Cardiac muscle cell (in vitro differentiated cells and primary cell): ENCODE measurements at regions not wholly inside any gene's neighbourhood (a gene's known extent, or its start where the extent isn't known, plus 50 kb on each side); places are given as distances from the start of the nearest gene placed in this dataset.

Experiments used
- DNase-seq, 2 donors: peaks; one replicate each; pipeline versions ENCODE4 v3.0.0 to v3.0.0-alpha.2; 2010 to 2017; ENCODE audit warnings: low read depth in 1 of 2, low spot score in 1 of 2
- H3K27ac ChIP-seq: fragments of 200-600 bp; sonication (generic); 2 replicates; pipeline ENCODE4 v1.5.1; 2016
- H3K27me3 ChIP-seq: fragments of 200-600 bp; sonication (generic); 2 replicates; pipeline ENCODE4 v1.6.0; 2016; ENCODE audit warnings: control low read depth
- H3K36me3 ChIP-seq: fragments of 200-600 bp; sonication (generic); 2 replicates; pipeline ENCODE4 v1.5.1; 2016; ENCODE audit warnings: control low read depth
- H3K4me1 ChIP-seq: fragments of 200-600 bp; sonication (generic); 2 replicates; pipeline ENCODE4 v1.8.1; 2017; ENCODE audit warnings: low read depth, mild to moderate bottlenecking, mixed run types
- H3K4me3 ChIP-seq: fragments of 200-600 bp; sonication (generic); 2 replicates; pipeline ENCODE4 v1.5.1; 2016; ENCODE audit warnings: mild to moderate bottlenecking
- H3K9me3 ChIP-seq: fragments of 200-600 bp; sonication (generic); 2 replicates; pipeline ENCODE4 v1.5.1; 2017; ENCODE audit warnings: low read depth, mild to moderate bottlenecking, control low read depth
- CTCF ChIP-seq: IDR thresholded peaks from 2 replicates; pipeline ENCODE4 v1.5.1; 2012; ENCODE audit warnings: low read depth, mild to moderate bottlenecking, low read length

- Histone ChIP-seq H3K27me3 (no peaks in the 10 kb centered on the region), H3K4me3 (no peak overlapping the region), H3K36me3 (no peaks in the 10 kb centered on the region), H3K4me1 (no peaks in the 10 kb centered on the region), H3K27ac (no peak overlapping the region), H3K9me3 (no peaks in the 10 kb centered on the region)
- DNase-seq: no peak
- TF ChIP-seq CTCF: no peak
Measured at GRCh38 chr16:73883841-73884240, 412.8 kb upstream of the PSMD7 start.

GRCh38 chr16:73883126-73883525 is 413.5 kb upstream of the PSMD7 start:
- no peaks in the 10 kb centered on the region for H3K9me3 ChIP-seq
- no peak for TF ChIP-seq CTCF
- no peak overlapping the region for H3K27ac ChIP-seq
- H3K4me3 ChIP-seq: no peak overlapping the region
- H3K4me1 ChIP-seq: no peaks in the 10 kb centered on the region
- H3K27me3 ChIP-seq: no peaks in the 10 kb centered on the region
- H3K36me3 ChIP-seq: no peaks in the 10 kb centered on the region
- DNase-seq: no peak

- TF ChIP-seq CTCF: no peak
- Histone ChIP-seq H3K4me1 (no peaks in the 10 kb centered on the region), H3K9me3 (no peaks in the 10 kb centered on the region), H3K27ac (no peak overlapping the region), H3K27me3 (no peaks in the 10 kb centered on the region), H3K4me3 (no peak overlapping the region), H3K36me3 (no peaks in the 10 kb centered on the region)
- no peak for DNase-seq
Measured at GRCh38 chr16:73882651-73883050, 414.0 kb upstream of the PSMD7 start.

GRCh38 chr16:73882033-73882432 is 414.6 kb upstream of the PSMD7 start:
- H3K4me1 ChIP-seq: no peaks in the 10 kb centered on the region
- no peaks in the 10 kb centered on the region for H3K9me3 ChIP-seq
- no peak overlapping the region for H3K4me3 ChIP-seq
- no peaks in the 10 kb centered on the region for H3K36me3 ChIP-seq
- DNase-seq: no peak
- no peaks in the 10 kb centered on the region for H3K27me3 ChIP-seq
- TF ChIP-seq CTCF: no peak
- no peak overlapping the region for H3K27ac ChIP-seq

DNA sequence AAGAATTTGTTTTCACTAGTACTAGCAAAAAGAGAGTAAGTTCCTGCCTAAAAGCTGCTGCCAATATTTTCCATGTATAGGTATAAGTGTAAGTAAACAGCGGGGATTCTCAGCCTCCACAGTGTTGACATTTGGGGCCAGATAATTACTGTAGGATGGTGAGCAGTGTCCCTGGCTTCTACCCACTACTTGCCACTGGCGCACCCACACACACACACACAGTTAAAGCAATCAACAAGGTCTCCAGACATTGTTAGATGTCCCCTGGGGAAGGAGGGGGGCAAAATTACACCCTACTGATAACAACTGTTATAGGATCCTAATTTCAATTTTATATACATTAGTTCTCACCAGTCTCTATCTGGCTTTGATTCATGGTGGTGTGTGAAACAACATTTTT is 417.0 kb upstream of the PSMD7 start:
- no peak for TF ChIP-seq CTCF
- Histone ChIP-seq H3K9me3 (no peaks in the 10 kb centered on the region), H3K4me3 (no peak overlapping the region), H3K36me3 (no peaks in the 10 kb centered on the region), H3K27ac (no peak overlapping the region), H3K4me1 (no peaks in the 10 kb centered on the region), H3K27me3 (no peaks in the 10 kb centered on the region)
- no peak for DNase-seq

DNA sequence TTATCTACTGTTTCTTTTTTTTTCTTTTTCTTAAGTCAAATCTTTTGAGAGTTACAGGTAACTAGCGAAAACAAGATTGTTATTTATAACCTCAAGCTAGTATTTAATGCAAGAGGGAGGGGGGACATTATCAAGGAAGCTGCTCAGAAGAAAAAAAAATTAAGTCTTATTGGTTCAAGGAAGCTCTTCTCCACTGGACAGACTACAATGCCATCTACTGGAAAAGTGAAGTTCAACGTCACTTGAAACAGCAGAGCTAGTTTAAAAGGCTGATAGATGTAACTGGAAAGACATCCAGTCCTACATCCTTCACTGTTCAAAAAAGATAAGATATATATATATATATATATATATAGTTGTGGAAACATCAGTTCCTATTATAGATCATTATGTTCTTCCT is 418.0 kb upstream of the PSMD7 start:
- peak; percentile 64 to 82 for DNase-seq
- TF ChIP-seq CTCF: peak; percentile 57
- no peaks in the 10 kb centered on the region for H3K4me1 ChIP-seq
- H3K9me3 ChIP-seq: no peaks in the 10 kb centered on the region
- no peaks in the 10 kb centered on the region for H3K27me3 ChIP-seq
- H3K36me3 ChIP-seq: no peaks in the 10 kb centered on the region
- no peak overlapping the region for H3K4me3 ChIP-seq
- H3K27ac ChIP-seq: no peak overlapping the region
